Immature natural killer cell (primary cell): ENCODE measurements at regions not wholly inside any gene's neighbourhood (a gene's known extent, or its start where the extent isn't known, plus 50 kb on each side); places are given as distances from the start of the nearest gene placed in this dataset.

ENCODE experiments used
- DNase-seq, 3 donors: peaks; one replicate each; pipeline ENCODE4 v3.0.0; 2022; ENCODE audit warnings: mixed read lengths in 1 of 3
- H3K27ac Mint-ChIP-seq, 6 donors: one replicate each; pipeline ENCODE4 v1.8.0; 2020; ENCODE audit warnings: mixed read lengths in 6 of 6, mild to moderate bottlenecking in 5 of 6, inconsistent platforms in 4 of 6, moderate library complexity in 3 of 6
- H3K27me3 Mint-ChIP-seq, 3 donors: one replicate each; pipeline ENCODE4 v1.8.0; 2020 to 2021; ENCODE audit warnings: low read depth in 3 of 3, mild to moderate bottlenecking in 3 of 3, mixed read lengths in 3 of 3, moderate library complexity in 3 of 3, inconsistent platforms in 1 of 3
- H3K36me3 Mint-ChIP-seq, 3 donors: one replicate each; pipeline ENCODE4 v1.8.0; 2020; ENCODE audit warnings: mixed read lengths in 3 of 3, inconsistent platforms in 2 of 3, mild to moderate bottlenecking in 2 of 3
- H3K4me1 Mint-ChIP-seq, 2 donors: one replicate each; pipeline ENCODE4 v1.8.0; 2020; ENCODE audit warnings: inconsistent platforms in 2 of 2, mild to moderate bottlenecking in 2 of 2, mixed read lengths in 2 of 2, moderate library complexity in 1 of 2
- H3K4me3 Mint-ChIP-seq, 5 donors: one replicate each; pipeline ENCODE4 v1.8.0; 2020; ENCODE audit warnings: mild to moderate bottlenecking in 5 of 5, mixed read lengths in 5 of 5, inconsistent platforms in 3 of 5, moderate library complexity in 3 of 5
- H3K9me3 Mint-ChIP-seq, 6 donors: one replicate each; pipeline ENCODE4 v1.8.0; 2020; ENCODE audit warnings: mild to moderate bottlenecking in 6 of 6, mixed read lengths in 6 of 6, inconsistent platforms in 4 of 6, moderate library complexity in 3 of 6

DNA sequence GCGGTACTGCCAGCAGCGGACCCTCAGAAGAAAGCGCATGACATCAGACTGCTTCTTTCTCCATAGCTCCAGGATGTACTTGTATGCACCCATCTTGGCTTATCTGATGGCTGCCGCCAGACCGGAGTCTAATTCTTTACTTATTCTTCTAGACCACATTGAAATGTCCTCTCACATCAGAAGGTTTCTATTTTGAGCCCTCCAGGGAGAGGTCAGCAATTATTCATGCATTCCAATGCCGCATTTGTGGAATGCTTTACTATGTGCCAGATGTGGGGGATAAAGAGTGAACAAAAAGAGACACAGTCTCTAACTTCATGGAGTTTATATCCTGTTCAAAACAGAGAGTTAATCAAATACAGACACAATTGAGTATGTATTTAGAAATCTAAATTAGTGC lies 230.1 kb downstream of the MIAT start:
- Mint-ChIP-seq H3K27me3 (peaks cover 0 to 5% (median 3%) of the 10 kb centered on the region in 3 donors), H3K27ac (no peak overlapping the region), H3K36me3 (peaks cover 9 to 22% (median 17%) of the 10 kb centered on the region in 3 donors), H3K4me3 (no peak overlapping the region), H3K9me3 (no peaks in the 10 kb centered on the region), H3K4me1 (no peaks in the 10 kb centered on the region)
- DNase-seq: no peak

DNA sequence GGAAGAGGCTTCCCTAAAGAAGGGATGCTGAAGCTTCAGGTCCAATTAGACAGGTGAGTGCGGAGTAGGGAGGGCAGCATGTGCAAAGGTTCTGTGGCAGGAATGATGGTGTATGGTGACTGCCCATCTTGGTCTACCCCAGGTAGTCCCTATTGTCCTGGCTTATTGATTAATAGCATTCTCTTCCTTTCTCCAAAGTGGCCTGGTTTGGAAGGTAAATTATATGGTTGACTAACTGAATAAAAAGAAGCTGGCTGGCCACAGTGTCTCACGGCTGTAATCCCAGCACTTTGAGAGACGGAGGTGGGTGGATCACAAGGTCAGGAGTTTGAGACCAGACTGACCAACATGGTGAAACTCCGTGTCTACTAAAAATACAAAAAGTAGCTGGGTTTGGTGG lies 230.5 kb downstream of the MIAT start:
- Mint-ChIP-seq H3K4me1 (no peaks in the 10 kb centered on the region), H3K4me3 (no peak overlapping the region), H3K27ac (no peak overlapping the region), H3K27me3 (peaks cover 0 to 8% (median 3%) of the 10 kb centered on the region in 3 donors), H3K36me3 (peaks cover 9 to 22% (median 17%) of the 10 kb centered on the region in 3 donors), H3K9me3 (no peaks in the 10 kb centered on the region)
- no peak for DNase-seq

DNA sequence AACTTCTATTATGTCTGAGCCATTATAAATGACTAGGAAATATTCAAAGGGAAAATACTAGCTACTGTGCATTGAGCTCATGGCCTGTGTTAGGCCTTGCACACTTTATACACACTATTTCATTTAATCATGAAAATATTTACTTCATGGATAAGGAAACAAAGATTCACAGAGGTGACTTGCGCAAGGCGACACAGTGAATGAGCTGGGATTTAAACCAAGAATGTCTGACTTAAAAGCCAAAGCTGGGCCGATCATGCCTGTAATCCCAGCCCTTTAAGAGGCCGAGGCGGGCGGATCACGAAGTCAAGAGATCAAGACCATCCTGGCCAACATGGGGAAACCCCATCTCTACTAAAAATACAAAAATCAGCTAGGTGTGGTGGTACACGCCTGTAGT lies 231.5 kb downstream of the MIAT start:
- H3K36me3 Mint-ChIP-seq: peaks cover 1 to 14% (median 9%) of the 10 kb centered on the region in 3 donors
- no peaks in the 10 kb centered on the region for H3K4me1 Mint-ChIP-seq
- H3K27ac Mint-ChIP-seq: no peak overlapping the region
- H3K4me3 Mint-ChIP-seq: no peak overlapping the region
- no peak for DNase-seq
- H3K9me3 Mint-ChIP-seq: no peaks in the 10 kb centered on the region
- H3K27me3 Mint-ChIP-seq: peaks cover 3 to 8% (median 4%) of the 10 kb centered on the region in 3 donors

DNA sequence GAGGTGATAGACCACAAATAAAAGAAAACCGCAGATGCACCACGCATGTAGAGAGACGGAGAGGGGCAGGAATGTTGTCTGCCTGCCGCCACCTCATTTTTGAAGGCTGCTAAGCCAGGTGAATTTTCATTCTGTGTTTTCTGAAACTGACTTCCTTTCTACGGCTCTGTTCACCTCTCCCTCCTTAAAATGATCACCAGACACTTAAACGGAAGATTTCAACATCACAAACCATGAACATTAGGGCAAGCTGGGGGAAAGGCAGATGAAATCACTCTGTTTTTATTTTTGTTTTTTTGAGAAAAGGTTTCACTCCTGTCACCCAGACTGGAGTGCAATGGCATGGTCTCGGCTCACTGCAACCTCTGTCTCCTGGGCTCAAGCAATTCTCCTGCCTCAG lies 232.4 kb downstream of the MIAT start:
- H3K36me3 Mint-ChIP-seq: peaks cover 0 to 16% (median 8%) of the 10 kb centered on the region in 3 donors
- DNase-seq: no peak
- H3K27ac Mint-ChIP-seq: peak overlapping the region in 1 of 6 donors; percentile 30
- H3K27me3 Mint-ChIP-seq: peaks cover 3 to 8% (median 4%) of the 10 kb centered on the region in 3 donors
- no peaks in the 10 kb centered on the region for H3K9me3 Mint-ChIP-seq
- H3K4me1 Mint-ChIP-seq: no peaks in the 10 kb centered on the region
- H3K4me3 Mint-ChIP-seq: no peak overlapping the region

DNA sequence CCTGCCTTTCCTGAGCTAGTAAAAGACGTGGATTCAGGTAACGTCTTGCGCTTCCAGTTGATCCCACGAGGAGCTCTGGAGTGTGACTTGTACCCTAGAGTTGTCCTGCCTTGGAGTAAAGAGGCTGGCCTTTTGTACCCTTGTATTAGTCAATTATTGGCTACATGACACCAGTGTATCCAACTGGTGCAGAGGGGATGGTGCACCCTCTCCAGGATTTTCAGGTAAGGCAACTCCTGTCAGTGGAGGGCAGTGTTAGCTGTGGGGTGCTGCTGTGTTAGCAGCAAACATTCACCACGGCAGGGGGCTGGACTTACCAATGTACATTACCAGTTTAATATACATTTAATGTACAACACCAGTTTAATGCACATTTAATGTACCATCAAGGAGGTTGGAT lies 233.5 kb downstream of the MIAT start:
- Mint-ChIP-seq H3K4me3 (no peak overlapping the region), H3K9me3 (no peaks in the 10 kb centered on the region), H3K4me1 (no peaks in the 10 kb centered on the region), H3K36me3 (peaks cover 0 to 14% (median 8%) of the 10 kb centered on the region in 3 donors), H3K27me3 (peaks cover 3 to 9% (median 4%) of the 10 kb centered on the region in 3 donors), H3K27ac (peak overlapping the region in 1 of 6 donors; percentile 55)
- DNase-seq: no peak

DNA sequence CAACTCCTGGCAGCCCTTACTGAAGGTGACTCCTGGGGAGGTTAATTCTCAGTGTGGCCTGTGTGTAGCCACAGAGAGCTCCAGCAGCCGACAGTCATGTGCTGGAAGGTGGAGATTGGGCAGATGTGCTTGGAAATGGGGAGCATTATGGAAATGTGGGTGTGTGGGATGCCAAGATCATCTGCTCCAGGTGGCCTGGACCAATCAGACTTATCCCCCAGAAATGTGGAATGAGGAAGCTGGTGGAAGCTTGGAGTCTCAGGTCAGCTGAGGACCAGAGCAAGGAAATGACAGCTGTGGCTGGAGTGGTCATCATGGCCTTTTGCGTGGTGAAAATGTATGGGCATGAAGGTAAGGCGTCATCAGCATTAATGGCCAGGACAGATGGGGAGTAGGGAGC lies 234.0 kb downstream of the MIAT start:
- peaks cover 0 to 14% (median 8%) of the 10 kb centered on the region in 3 donors for H3K36me3 Mint-ChIP-seq
- no peaks in the 10 kb centered on the region for H3K9me3 Mint-ChIP-seq
- no peak overlapping the region for H3K27ac Mint-ChIP-seq
- peaks cover 3 to 10% (median 4%) of the 10 kb centered on the region in 3 donors for H3K27me3 Mint-ChIP-seq
- no peak overlapping the region for H3K4me3 Mint-ChIP-seq
- DNase-seq: no peak
- no peaks in the 10 kb centered on the region for H3K4me1 Mint-ChIP-seq

DNA sequence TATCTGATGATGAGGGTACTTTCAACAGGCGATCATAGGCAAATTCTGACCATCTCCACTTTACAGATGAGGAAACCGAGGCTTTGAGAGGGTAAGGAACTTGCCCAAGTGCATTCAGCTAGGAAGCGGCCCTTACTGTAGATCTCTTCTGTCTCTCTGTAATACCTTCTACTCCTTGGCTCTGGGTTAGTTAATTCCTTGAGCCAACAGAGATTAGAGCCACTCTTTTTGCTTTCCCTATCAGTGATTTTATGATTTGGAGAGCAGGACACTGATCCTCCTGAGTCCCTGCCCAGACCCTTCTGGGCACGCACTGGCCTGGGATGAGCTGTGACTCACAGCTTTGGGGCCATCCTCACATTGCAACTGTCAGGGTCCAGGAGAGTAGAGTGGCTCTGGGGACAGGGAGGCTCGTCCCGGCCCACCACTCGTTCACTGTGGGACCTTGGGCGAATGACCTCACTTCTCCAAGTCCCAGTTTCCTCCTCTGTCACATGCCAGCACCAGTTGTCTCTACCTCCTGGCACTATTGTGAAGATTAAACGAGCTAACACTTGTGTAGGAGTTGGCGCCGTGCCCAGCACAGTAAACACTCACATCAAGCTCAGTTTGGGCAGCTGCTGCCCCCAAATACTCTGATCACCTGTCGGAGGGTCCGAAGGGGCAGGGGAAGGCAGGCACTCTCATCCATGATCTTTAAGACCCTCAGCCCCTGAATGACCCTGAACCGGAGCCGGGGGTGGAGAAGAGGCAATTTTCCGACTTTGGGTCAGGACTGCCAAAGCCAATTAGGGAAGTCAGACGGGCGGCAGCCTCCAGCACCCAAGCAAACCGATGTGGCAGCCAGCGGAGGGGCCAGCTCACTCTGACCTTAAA lies 235.0 kb downstream of the MIAT start:
- Mint-ChIP-seq H3K4me1 (no peaks in the 10 kb centered on the region), H3K27me3 (peaks cover 3 to 14% (median 4%) of the 10 kb centered on the region in 3 donors), H3K27ac (no peak overlapping the region), H3K9me3 (no peaks in the 10 kb centered on the region), H3K4me3 (no peak overlapping the region), H3K36me3 (peaks cover 0 to 8% (median 3%) of the 10 kb centered on the region in 3 donors)
- no peak for DNase-seq

DNA sequence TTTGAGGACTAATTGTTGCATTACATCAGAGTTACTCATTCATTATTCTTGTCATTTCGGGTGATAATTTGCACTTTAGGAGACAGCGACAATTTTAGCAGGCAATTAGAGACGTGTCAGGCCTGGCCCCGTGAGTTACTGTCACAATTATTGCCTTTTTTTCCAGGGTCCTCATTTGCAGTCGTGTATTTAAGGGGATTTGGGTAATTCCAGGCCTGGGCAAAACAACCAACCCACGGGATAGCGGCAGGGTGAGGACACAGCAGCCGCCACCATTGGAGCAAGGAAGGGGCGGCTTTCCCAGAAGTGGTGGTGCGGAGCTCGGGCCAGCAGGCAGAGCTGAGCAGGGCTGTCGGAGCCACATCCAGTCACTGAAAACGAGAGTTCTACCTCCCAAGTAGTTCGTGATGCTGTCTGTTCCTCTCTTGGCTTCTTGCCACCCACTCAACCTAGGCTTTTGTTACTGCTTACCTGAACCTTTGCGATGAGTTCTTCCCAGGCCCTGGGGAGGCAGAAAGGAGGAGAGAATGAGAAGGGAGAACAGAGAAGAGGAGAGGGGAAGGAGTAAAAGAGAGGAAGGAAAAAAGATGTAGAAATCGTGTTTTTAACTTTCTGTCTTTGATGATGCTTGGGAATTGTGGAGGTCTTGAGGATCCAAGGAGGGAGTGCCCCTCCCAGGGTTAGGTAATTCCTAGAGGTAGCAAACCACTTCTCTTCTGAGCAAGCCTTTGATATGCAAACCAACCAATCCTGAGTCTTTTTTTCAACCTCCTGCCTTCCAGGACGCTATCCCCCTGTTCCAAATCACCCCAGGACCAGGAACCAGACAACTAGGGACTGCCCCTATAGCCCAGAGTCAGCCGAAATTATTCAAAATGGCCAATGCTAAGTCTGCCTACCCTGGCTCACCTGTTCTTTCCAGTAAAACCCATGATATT lies 236.1 kb downstream of the MIAT start:
- Mint-ChIP-seq H3K27me3 (peaks cover 3 to 14% (median 7%) of the 10 kb centered on the region in 3 donors), H3K9me3 (no peaks in the 10 kb centered on the region), H3K4me1 (no peaks in the 10 kb centered on the region), H3K36me3 (peaks cover 0 to 12% (median 3%) of the 10 kb centered on the region in 3 donors), H3K4me3 (no peak overlapping the region), H3K27ac (peak overlapping the region in 2 of 6 donors; percentile 45 to 47)
- DNase-seq: no peak

DNA sequence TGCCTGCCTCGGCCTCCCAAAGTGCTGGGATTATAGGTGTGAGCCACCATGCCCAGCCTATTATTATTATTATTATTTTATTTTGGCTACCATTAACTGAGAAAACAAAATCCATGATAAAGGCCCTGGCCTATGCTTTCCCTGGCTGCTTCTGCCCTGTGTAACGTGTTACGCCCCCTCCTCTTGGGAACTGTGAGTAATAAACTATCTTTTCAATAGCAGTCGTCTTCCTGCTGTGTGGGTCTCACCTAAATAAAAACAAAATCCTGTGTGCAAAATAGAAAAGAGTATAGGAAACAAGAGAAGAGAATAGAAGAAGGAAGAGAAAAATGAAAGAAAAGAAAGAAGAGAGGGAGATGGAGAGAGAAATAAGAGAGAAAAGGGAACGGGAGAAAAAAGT lies 237.0 kb downstream of the MIAT start:
- no peak for DNase-seq
- H3K4me3 Mint-ChIP-seq: no peak overlapping the region
- no peaks in the 10 kb centered on the region for H3K4me1 Mint-ChIP-seq
- H3K27ac Mint-ChIP-seq: no peak overlapping the region
- H3K27me3 Mint-ChIP-seq: peaks cover 3 to 17% (median 7%) of the 10 kb centered on the region in 3 donors
- H3K36me3 Mint-ChIP-seq: peaks cover 0 to 9% (median 3%) of the 10 kb centered on the region in 3 donors
- H3K9me3 Mint-ChIP-seq: no peaks in the 10 kb centered on the region

DNA sequence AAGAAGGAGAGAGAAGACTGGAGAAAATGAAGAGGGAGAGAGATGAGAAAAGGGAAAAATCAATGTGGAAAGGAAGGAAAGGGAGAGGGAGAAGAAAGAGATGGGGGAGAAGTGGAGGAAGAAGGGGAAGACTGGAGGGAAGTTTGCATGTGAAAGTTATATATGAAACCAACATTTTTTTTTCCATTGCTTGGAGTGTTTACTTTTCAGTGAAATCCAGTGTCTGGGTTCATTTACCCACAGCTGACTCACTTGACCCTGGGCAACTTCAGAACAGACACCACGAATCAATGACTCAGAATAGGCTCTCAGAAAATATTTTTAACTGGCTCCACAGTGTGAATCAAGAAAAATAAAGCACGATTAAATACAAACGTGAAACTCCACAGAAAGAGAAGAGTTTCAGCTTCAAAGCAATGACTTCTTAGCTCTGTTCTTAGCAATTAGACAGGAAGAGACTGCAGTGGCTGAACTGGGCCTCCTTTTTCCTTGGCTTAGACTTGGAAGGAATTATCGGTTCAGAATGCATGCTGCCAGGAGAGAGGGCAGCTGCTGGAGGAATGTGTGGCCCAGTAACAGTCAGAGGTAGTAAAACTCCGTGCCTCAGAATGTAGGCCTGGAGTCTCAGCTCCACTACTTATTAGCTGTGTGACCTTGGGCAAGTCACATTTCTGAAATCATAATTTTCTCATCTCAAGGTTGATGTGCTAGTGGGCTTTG lies 237.5 kb downstream of the MIAT start:
- Mint-ChIP-seq H3K4me1 (no peaks in the 10 kb centered on the region), H3K27me3 (peaks cover 3 to 17% (median 7%) of the 10 kb centered on the region in 3 donors), H3K36me3 (peaks cover 0 to 9% (median 0%) of the 10 kb centered on the region in 3 donors), H3K27ac (no peak overlapping the region), H3K4me3 (no peak overlapping the region), H3K9me3 (no peaks in the 10 kb centered on the region)
- DNase-seq: no peak

DNA sequence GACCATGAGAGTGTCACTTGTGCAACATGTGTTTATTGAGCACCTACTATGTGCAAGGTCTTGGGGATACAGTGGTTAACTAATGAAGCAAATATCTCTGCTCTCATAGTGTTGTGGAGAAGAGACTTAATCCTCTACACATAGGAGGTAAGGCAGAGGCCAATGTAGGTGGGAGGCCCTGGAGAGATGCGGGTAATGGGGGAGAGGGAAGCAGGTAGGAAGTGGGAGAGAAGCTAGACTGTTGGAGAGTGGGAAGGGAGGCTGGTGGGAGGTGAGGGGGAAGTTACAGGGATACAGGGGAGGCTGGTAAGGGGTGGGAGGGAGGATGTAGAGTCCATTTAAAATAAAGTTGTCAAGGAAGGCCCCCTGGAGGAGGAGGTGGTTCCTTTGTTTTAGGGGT lies 240.0 kb downstream of the MIAT start:
- Mint-ChIP-seq H3K9me3 (no peaks in the 10 kb centered on the region), H3K27me3 (peaks cover 0 to 18% (median 7%) of the 10 kb centered on the region in 3 donors), H3K4me1 (peaks cover 0 to 9% of the 10 kb centered on the region in 2 donors), H3K36me3 (peaks cover 0 to 9% (median 0%) of the 10 kb centered on the region in 3 donors), H3K4me3 (no peak overlapping the region), H3K27ac (no peak overlapping the region)
- no peak for DNase-seq

DNA sequence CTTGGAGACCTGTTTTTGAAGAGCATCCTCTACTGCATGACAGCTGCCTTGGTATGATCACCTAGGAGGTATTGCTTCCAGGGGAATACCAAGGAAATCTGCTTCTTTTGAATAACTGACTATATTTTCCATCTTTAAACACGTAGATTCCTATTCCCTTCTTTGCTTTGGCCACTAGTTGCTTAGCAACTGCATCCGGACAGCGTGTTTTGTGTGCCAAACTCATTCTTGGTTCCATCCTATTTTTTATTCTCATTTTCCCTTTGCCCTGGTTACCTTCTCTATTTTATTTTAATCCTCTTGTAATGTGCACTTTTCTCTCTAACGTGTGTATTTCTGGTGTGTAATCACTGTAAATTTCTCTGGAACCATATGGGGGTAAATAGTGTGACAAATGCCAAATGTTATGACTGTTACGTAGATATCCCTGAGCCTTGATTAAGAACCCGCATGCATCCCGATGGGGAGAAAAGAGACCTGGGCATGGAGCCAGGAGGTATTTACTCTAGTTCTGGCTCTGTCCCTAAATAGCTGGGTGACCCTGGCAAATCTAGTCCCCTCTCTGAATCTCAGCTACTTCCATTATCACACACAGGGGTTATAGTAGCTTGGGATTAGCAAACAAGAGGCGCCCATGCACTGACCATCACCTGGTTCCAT lies 241.7 kb downstream of the MIAT start:
- Mint-ChIP-seq H3K27me3 (peaks cover 0 to 22% (median 3%) of the 10 kb centered on the region in 3 donors), H3K36me3 (peaks cover 0 to 9% (median 0%) of the 10 kb centered on the region in 3 donors), H3K4me1 (peaks cover 17 to 21% of the 10 kb centered on the region in 2 donors), H3K9me3 (no peaks in the 10 kb centered on the region), H3K4me3 (no peak overlapping the region), H3K27ac (no peak overlapping the region)
- no peak for DNase-seq

DNA sequence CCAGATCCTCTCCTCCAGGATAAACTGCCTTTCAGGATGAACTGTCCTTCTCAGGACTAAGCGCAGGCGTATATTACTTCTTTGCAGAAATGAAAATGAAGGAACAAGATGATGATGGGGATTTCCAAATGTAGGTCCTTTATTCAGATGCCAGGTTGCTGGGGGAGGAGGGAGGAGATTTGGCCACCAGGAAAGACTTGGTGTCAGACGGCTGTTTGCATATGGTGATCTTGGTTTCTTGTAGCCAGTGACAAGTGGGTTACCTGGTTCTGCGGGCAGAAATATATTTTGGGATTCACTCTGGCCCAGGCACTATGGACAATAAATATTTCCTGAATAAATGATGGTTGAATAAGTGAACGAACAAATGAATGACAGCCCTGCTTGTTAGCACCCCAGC lies 243.4 kb downstream of the MIAT start:
- Mint-ChIP-seq H3K36me3 (peaks cover 0 to 4% (median 0%) of the 10 kb centered on the region in 3 donors), H3K9me3 (no peaks in the 10 kb centered on the region), H3K27ac (no peak overlapping the region), H3K27me3 (peaks cover 0 to 21% (median 3%) of the 10 kb centered on the region in 3 donors), H3K4me1 (peaks cover 20 to 22% of the 10 kb centered on the region in 2 donors), H3K4me3 (peak overlapping the region in 1 of 5 donors; percentile 4)
- no peak for DNase-seq
